Activated B cell treated with CpG ODN at 0.5 μM for 24 hours (primary cell): ENCODE measurements at regions not wholly inside any gene's neighbourhood (a gene's known extent, or its start where the extent isn't known, plus 50 kb on each side); places are given as distances from the start of the nearest gene placed in this dataset.

Experiments
- ATAC-seq: fragments of 200-7000 bp; cut with Tn5 transposase; one replicate; pipeline ENCODE4 v1.10.0; 2021; ENCODE audit warnings: low read depth, mild to moderate bottlenecking, moderate library complexity
- CTCF ChIA-PET: fragments of 350-600 bp; sonication (Branson Sonifier 250); formaldehyde crosslinking; loops from one replicate; lab custom pipeline; 2021; ENCODE audit warnings: antibody characterized with exemption; lab: Charles Lee
- POLR2A ChIA-PET: fragments of 350-600 bp; sonication (Branson Sonifier 250); formaldehyde crosslinking; loops from one replicate; lab custom pipeline; 2021; ENCODE audit warnings: antibody characterized with exemption; lab: Charles Lee
- DNase-seq: peaks from one replicate; pipeline ENCODE4 v3.0.0; 2022
- H3K27ac Mint-ChIP-seq: one replicate; pipeline ENCODE4 v1.8.0; 2020; ENCODE audit warnings: mixed read lengths
- H3K27me3 Mint-ChIP-seq: one replicate; pipeline ENCODE4 v1.8.0; 2021; ENCODE audit warnings: mixed read lengths
- H3K36me3 Mint-ChIP-seq: one replicate; pipeline ENCODE4 v1.8.0; 2021; ENCODE audit warnings: low read depth, mixed read lengths
- H3K4me1 Mint-ChIP-seq: one replicate; pipeline ENCODE4 v1.8.0; 2021; ENCODE audit warnings: mixed read lengths
- H3K4me3 Mint-ChIP-seq: one replicate; pipeline ENCODE4 v1.8.0; 2020; ENCODE audit warnings: mild to moderate bottlenecking, mixed read lengths
- H3K9me3 Mint-ChIP-seq: one replicate; pipeline ENCODE4 v1.8.0; 2020; ENCODE audit warnings: mixed read lengths
- intact Hi-C: fragments of 100-400 bp; cut with micrococcal nuclease; formaldehyde crosslinking; loops from one replicate; pipeline ENCODE4 v1.15.1; 2024
- TF ChIP-seq, protein P1 (sequence below): fragments of 200-600 bp; IDR thresholded peaks from one replicate; pipeline ENCODE4 v1.8.0; 2022; ENCODE audit warnings: antibody characterized with exemption, mild to moderate bottlenecking

DNA sequence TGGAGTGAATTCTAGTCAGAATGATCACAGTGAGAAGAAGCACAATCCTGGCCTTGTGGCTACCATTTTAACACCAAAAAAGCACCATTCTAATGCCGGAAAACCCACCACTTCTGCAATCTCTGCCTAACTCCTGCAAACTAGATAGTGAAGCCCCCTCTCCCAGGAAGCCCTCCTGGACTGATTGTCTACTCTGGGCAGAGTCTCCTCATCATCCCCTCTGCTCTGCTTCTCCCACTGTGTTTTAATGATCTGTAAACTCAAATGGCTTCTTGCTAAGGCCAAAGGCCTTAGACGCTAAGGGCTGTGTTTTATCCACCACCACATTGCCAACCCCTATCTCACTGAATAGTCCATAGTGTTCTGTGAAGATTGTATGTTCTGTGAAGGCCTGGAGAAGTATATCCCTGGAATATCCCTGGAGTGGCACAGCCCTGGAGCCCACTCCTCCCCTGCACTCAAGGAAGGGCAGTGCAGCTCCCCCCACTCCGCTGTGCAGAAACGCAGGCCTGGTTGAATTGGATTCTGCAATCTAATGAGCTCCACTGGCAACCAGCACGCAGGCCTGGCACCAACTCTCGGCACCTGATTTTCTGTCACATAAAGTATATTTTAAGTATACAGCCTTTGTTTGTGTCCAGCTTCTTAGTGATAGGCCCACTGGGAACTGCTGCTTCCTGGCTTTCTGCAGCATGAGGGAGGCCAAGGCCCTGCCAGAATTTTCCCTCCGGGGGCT lies 126.3 kb downstream of the ATPSCKMT start:
- POLR2A ChIA-PET, result no interaction called here
- CTCF ChIA-PET, result no interaction called here
- DNase-seq (no peak), ATAC-seq (no peak)
- Mint-ChIP-seq H3K4me1 (no peaks in the 10 kb centered on the region), H3K27ac (no peak overlapping the region), H3K9me3 (no peaks in the 10 kb centered on the region), H3K36me3 (no peaks in the 10 kb centered on the region), H3K27me3 (no peaks in the 10 kb centered on the region), H3K4me3 (no peak overlapping the region)
- intact Hi-C loops, result no loop called here
- TF ChIP-seq, protein P1, sequence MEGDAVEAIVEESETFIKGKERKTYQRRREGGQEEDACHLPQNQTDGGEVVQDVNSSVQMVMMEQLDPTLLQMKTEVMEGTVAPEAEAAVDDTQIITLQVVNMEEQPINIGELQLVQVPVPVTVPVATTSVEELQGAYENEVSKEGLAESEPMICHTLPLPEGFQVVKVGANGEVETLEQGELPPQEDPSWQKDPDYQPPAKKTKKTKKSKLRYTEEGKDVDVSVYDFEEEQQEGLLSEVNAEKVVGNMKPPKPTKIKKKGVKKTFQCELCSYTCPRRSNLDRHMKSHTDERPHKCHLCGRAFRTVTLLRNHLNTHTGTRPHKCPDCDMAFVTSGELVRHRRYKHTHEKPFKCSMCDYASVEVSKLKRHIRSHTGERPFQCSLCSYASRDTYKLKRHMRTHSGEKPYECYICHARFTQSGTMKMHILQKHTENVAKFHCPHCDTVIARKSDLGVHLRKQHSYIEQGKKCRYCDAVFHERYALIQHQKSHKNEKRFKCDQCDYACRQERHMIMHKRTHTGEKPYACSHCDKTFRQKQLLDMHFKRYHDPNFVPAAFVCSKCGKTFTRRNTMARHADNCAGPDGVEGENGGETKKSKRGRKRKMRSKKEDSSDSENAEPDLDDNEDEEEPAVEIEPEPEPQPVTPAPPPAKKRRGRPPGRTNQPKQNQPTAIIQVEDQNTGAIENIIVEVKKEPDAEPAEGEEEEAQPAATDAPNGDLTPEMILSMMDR, result no peak

DNA sequence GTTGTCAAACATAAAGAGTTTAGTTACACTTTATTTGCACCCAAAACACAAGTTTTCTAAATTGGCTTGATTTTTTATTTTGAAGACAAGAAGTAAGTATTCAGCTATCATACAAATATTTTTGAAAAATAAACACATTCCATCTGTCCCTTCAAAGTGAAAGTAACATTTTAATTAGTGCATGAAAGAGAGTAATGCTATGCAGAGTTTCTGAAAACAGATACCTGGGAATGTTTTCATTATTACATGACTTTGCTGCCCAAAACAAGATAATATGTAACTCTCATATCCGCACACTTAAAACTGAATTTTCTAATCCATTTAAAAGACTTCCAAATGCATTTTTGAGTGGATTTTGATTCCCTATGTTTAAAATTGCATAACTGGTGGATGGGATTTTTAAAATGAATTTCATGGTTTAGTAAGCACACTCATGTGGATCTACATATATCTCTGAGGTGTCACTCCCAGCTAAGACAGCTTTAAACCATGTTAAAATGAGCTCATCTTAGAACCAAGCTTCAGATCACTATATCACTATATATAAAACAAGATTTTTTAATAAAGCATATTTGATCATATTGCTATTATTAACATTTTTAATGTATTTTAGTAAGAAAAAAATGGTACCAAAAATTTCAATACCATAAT lies 127.5 kb downstream of the ATPSCKMT start:
- TF ChIP-seq, protein P1, result no peak
- H3K27ac Mint-ChIP-seq, result no peak overlapping the region
- ChIA-PET POLR2A (no interaction called here), CTCF (no interaction called here)
- ATAC-seq (no peak), DNase-seq (no peak)
- intact Hi-C loops, result no loop called here
- H3K4me3 Mint-ChIP-seq, result no peak overlapping the region
- H3K9me3 Mint-ChIP-seq, result no peaks in the 10 kb centered on the region
- H3K27me3 Mint-ChIP-seq, result no peaks in the 10 kb centered on the region
- no peaks in the 10 kb centered on the region for H3K36me3 Mint-ChIP-seq
- H3K4me1 Mint-ChIP-seq, result no peaks in the 10 kb centered on the region

DNA sequence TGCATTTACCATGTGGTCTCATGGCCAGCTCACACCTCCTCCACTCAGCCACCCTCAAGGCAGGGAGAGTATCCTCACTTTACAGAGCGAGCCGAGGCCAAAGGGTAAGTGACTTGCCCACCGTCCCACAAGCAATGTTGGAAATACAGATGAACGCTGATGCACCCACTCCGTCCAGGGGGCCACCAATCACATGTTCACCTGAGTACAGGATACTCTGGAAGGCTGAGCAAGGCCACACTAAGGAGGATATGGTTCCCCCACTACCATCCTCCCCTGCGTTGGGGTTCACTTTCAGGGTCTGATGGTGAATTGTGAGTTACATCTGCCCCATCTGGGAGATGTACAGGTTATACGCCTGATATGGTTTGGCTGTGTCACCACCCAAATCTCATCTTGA lies 128.8 kb downstream of the ATPSCKMT start:
- no peaks in the 10 kb centered on the region for H3K27me3 Mint-ChIP-seq
- H3K4me1 Mint-ChIP-seq, result no peaks in the 10 kb centered on the region
- CTCF ChIA-PET, result no interaction called here
- H3K4me3 Mint-ChIP-seq, result no peak overlapping the region
- intact Hi-C loops, result no loop called here
- TF ChIP-seq, protein P1, result no peak
- no peaks in the 10 kb centered on the region for H3K9me3 Mint-ChIP-seq
- H3K36me3 Mint-ChIP-seq, result no peaks in the 10 kb centered on the region
- DNase-seq (no peak), ATAC-seq (no peak)
- H3K27ac Mint-ChIP-seq, result no peak overlapping the region
- POLR2A ChIA-PET, result no interaction called here

DNA sequence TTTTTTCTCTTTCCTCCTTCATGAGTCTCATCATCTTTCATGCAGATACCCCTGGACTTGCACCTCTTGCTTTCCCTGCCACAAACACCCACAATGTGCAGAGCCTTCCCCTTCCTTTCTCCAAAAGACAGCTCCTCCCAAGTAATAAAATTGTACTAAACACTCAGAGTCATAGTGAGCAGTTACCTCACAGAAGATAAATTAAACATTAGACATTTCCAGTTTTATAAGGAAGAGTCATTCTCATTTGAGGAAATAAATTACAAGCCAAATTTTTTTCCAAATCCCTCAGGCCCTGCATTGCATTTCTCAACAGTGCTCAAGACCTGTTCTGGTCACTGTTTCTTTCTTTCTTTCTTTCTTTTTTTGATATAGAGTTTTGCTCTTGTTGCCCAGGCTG lies 131.5 kb downstream of the ATPSCKMT start:
- intact Hi-C loops, result no loop called here
- ATAC-seq, result no peak
- H3K36me3 Mint-ChIP-seq, result no peaks in the 10 kb centered on the region
- H3K27me3 Mint-ChIP-seq, result no peaks in the 10 kb centered on the region
- ChIA-PET CTCF (no interaction called here), POLR2A (no interaction called here)
- no peaks in the 10 kb centered on the region for H3K4me1 Mint-ChIP-seq
- no peak for DNase-seq
- TF ChIP-seq, protein P1, result no peak
- H3K9me3 Mint-ChIP-seq, result no peaks in the 10 kb centered on the region
- H3K27ac Mint-ChIP-seq, result no peak overlapping the region
- no peak overlapping the region for H3K4me3 Mint-ChIP-seq

DNA sequence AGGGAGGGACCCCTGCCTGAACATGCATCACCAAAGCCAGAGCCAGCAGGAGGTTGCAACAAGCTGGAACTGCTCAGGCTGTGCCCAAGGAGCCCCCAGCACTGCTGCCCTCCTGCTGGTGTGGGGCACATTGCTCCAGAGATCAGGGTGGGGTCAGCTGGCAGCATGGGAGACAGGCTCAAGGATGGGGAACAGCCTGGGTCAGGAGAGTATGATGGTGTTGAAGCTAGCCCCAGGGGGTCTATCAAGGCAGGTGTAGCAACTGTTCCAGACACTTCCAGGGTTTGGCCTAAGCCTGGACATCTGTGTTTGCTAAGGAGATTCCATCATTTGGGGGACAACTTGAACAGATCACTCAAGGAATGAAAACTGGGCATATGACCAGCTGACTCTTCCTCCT lies 133.1 kb downstream of the ATPSCKMT start:
- no peaks in the 10 kb centered on the region for H3K27me3 Mint-ChIP-seq
- no peaks in the 10 kb centered on the region for H3K4me1 Mint-ChIP-seq
- no peak for ATAC-seq
- intact Hi-C loops, result no loop called here
- TF ChIP-seq, protein P1, result no peak
- no peak for DNase-seq
- ChIA-PET POLR2A (no interaction called here), CTCF (no interaction called here)
- no peaks in the 10 kb centered on the region for H3K36me3 Mint-ChIP-seq
- H3K9me3 Mint-ChIP-seq, result no peaks in the 10 kb centered on the region
- H3K4me3 Mint-ChIP-seq, result no peak overlapping the region
- H3K27ac Mint-ChIP-seq, result no peak overlapping the region
